ENCODE measurements at regions not wholly inside any gene's neighbourhood (a gene's known extent, or its start where the extent isn't known, plus 50 kb on each side); places are given as distances from the start of the nearest gene placed in this dataset.

DNA sequence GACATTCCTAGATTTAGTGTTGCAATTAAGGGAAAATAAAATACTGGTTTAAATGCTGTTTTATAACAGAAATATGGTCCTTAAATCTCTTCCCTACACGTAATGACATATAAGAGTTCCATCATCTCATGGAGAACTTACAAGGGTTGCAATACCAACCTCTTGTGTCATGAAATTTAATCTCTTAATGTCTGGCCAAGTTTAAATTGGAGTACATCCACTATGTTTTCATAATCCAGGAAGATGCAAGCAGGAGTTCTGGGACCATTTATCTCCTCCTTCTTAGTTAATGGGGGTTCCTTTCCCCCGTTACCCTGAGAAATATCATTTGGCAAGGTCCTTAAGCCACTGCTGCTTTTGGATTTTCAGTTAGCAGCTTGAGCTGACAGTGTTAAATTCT lies 126.0 kb upstream of the ACVR2A start:
- TF ChIP-seq POLR2AphosphoS5 (IDR thresholded peaks at IDR 0.05; ENCODE audit: low read depth), result no peak
- TF ChIP-seq, protein P1, sequence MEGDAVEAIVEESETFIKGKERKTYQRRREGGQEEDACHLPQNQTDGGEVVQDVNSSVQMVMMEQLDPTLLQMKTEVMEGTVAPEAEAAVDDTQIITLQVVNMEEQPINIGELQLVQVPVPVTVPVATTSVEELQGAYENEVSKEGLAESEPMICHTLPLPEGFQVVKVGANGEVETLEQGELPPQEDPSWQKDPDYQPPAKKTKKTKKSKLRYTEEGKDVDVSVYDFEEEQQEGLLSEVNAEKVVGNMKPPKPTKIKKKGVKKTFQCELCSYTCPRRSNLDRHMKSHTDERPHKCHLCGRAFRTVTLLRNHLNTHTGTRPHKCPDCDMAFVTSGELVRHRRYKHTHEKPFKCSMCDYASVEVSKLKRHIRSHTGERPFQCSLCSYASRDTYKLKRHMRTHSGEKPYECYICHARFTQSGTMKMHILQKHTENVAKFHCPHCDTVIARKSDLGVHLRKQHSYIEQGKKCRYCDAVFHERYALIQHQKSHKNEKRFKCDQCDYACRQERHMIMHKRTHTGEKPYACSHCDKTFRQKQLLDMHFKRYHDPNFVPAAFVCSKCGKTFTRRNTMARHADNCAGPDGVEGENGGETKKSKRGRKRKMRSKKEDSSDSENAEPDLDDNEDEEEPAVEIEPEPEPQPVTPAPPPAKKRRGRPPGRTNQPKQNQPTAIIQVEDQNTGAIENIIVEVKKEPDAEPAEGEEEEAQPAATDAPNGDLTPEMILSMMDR (IDR thresholded peaks at IDR 0.05; ENCODE audit: insufficient read depth, low read length), result no peak
- TF ChIP-seq, protein P2, sequence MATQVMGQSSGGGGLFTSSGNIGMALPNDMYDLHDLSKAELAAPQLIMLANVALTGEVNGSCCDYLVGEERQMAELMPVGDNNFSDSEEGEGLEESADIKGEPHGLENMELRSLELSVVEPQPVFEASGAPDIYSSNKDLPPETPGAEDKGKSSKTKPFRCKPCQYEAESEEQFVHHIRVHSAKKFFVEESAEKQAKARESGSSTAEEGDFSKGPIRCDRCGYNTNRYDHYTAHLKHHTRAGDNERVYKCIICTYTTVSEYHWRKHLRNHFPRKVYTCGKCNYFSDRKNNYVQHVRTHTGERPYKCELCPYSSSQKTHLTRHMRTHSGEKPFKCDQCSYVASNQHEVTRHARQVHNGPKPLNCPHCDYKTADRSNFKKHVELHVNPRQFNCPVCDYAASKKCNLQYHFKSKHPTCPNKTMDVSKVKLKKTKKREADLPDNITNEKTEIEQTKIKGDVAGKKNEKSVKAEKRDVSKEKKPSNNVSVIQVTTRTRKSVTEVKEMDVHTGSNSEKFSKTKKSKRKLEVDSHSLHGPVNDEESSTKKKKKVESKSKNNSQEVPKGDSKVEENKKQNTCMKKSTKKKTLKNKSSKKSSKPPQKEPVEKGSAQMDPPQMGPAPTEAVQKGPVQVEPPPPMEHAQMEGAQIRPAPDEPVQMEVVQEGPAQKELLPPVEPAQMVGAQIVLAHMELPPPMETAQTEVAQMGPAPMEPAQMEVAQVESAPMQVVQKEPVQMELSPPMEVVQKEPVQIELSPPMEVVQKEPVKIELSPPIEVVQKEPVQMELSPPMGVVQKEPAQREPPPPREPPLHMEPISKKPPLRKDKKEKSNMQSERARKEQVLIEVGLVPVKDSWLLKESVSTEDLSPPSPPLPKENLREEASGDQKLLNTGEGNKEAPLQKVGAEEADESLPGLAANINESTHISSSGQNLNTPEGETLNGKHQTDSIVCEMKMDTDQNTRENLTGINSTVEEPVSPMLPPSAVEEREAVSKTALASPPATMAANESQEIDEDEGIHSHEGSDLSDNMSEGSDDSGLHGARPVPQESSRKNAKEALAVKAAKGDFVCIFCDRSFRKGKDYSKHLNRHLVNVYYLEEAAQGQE (IDR thresholded peaks at IDR 0.05; ENCODE audit: insufficient replicate concordance, low read depth), result no peak

Measured in HL-60 (cell line).